ENCODE measurements at regions not wholly inside any gene's neighbourhood (a gene's known extent, or its start where the extent isn't known, plus 50 kb on each side); places are given as distances from the start of the nearest gene placed in this dataset.

DNA sequence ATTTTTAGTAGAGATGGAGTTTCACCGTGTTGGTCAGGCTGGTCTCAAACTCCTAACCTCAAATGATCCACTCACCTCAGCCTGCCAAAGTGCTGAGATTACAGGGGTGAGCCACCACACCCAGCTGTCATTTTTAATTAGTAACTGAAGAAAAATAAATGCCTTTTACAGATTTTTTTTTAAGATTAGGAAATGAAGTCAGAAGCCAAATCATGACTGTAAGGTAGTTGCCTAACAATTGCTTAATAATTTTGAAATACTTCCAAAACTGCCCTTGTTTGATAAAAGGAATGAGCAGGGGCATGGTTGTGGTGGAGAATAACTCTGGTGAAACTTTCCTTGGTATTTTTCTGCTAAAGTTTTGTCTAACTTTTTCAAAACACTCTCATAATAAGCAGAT is 98.9 kb upstream of the SLC5A12 start:
- H3K36me3 ChIP-seq = no peaks in the 10 kb centered on the region
- H3K9me3 ChIP-seq = peaks cover 2 to 66% (median 33%) of the 10 kb centered on the region in 8 donors
- TF ChIP-seq, protein P1, sequence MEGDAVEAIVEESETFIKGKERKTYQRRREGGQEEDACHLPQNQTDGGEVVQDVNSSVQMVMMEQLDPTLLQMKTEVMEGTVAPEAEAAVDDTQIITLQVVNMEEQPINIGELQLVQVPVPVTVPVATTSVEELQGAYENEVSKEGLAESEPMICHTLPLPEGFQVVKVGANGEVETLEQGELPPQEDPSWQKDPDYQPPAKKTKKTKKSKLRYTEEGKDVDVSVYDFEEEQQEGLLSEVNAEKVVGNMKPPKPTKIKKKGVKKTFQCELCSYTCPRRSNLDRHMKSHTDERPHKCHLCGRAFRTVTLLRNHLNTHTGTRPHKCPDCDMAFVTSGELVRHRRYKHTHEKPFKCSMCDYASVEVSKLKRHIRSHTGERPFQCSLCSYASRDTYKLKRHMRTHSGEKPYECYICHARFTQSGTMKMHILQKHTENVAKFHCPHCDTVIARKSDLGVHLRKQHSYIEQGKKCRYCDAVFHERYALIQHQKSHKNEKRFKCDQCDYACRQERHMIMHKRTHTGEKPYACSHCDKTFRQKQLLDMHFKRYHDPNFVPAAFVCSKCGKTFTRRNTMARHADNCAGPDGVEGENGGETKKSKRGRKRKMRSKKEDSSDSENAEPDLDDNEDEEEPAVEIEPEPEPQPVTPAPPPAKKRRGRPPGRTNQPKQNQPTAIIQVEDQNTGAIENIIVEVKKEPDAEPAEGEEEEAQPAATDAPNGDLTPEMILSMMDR (IDR thresholded peaks at IDR 0.05 in 8 of 11, conservative IDR thresholded peaks at IDR 0.05 in 3 of 11) = no peak
- no peak for TF ChIP-seq POLR2A (IDR thresholded peaks at IDR 0.05)
- no peak for TF ChIP-seq POLR2AphosphoS5 (IDR thresholded peaks at IDR 0.05)
- DNase-seq = no peak
- no peak overlapping the region for H3K27ac ChIP-seq
- 76 to 96% (median 86%) methylated on average over 1 of the region's 1 CpG for WGBS, 5 donors
- H3K4me3 ChIP-seq = no peak overlapping the region
- intact Hi-C loops (cut with DNase I; ENCODE audit: low total_unique reads) = no loop called here
- no peaks in the 10 kb centered on the region for H3K27me3 ChIP-seq (replicated peaks in 1 of 7)
- no peaks in the 10 kb centered on the region for H3K4me1 ChIP-seq

DNA sequence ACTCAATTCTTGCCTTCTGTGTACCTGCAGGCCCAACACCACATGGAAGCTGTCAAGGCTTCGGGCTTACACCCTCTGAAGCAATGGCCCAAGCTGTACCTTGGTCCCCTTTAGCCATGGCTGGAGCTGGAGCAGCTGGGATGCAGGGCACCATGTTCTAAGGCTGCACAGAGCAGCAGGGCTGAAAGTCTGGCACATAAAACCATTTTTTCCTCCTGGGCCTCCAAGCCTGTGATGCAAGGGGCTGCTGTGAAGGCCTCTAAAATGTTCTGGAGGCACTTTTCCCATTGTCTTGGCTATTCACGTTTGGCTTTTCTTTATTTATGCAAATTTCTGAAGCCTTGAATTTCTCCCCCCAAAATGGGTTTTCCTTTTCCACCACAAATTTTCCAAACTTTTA is 102.1 kb upstream of the SLC5A12 start:
- TF ChIP-seq, protein P1 (IDR thresholded peaks at IDR 0.05 in 8 of 11, conservative IDR thresholded peaks at IDR 0.05 in 3 of 11) = no peak
- no peak for TF ChIP-seq POLR2A (IDR thresholded peaks at IDR 0.05)
- TF ChIP-seq POLR2AphosphoS5 (IDR thresholded peaks at IDR 0.05) = no peak
- no peaks in the 10 kb centered on the region for H3K36me3 ChIP-seq
- 71 to 82% (median 77%) methylated on average over 2 of the region's 2 CpGs for WGBS, 5 donors
- H3K4me1 ChIP-seq = no peaks in the 10 kb centered on the region
- H3K27me3 ChIP-seq (replicated peaks in 1 of 7) = no peaks in the 10 kb centered on the region
- peaks cover 2 to 61% (median 33%) of the 10 kb centered on the region in 8 donors for H3K9me3 ChIP-seq
- DNase-seq = no peak
- no peak overlapping the region for H3K27ac ChIP-seq
- no peak overlapping the region for H3K4me3 ChIP-seq
- intact Hi-C loops (cut with DNase I; ENCODE audit: low total_unique reads) = no loop called here

DNA sequence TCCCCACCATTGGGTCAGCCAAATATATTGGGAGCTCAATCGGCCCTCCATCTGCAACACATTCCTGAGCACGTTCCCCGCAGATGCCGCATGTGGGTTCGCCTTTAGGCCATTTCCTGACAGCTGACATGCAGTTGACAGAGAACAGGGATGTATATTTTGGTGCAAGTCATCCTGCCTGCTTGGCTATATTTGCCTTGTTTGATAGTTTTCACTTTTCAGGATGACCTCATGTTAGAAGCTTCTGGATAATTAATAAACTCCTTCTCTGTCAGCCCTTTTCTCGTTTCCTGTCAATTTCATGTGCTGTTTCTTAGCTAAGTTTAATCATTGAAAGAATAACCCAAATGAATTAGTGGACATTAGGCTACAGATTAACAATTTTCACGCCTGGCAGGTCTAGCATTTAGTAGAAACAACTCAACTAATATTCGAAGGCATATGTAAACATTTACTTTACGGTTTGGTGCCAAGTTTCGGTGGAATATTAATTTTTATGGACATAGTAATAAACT is 105.8 kb upstream of the SLC5A12 start:
- Histone ChIP-seq H3K9me3 (peaks cover 2 to 38% (median 25%) of the 10 kb centered on the region in 8 donors), H3K4me1 (no peaks in the 10 kb centered on the region), H3K27ac (no peak overlapping the region), H3K36me3 (no peaks in the 10 kb centered on the region), H3K4me3 (no peak overlapping the region), H3K27me3 (replicated peaks in 1 of 7) (no peaks in the 10 kb centered on the region)
- intact Hi-C loops (cut with DNase I; ENCODE audit: low total_unique reads) = no loop called here
- TF ChIP-seq POLR2A (IDR thresholded peaks at IDR 0.05) = no peak
- TF ChIP-seq, protein P1 (IDR thresholded peaks at IDR 0.05 in 8 of 11, conservative IDR thresholded peaks at IDR 0.05 in 3 of 11) = no peak
- TF ChIP-seq POLR2AphosphoS5 (IDR thresholded peaks at IDR 0.05) = no peak
- WGBS, 5 donors = 75 to 87% (median 79%) methylated on average over 10 of the region's 10 CpGs
- no peak for DNase-seq

DNA sequence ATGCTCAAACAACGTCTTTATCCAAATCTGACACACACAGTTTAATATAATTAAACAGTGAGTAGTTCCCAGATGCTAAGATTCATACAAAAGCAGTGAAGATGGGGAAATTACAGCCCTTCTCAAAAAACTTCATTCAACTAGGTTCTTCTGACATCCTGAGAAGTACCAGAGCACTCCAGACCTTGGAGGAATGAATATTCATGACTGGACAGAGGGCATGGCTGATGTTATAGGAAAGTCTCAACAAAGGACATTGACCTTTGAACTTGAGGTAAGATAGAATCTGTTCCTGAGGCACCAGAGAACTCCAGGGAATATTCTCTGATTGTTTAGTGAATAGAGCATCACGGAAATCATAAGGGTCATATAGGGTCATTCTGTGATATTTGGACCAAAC is 106.4 kb upstream of the SLC5A12 start:
- intact Hi-C loops (cut with DNase I; ENCODE audit: low total_unique reads) = no loop called here
- 46 to 82% (median 62%) methylated on average over 2 of the region's 2 CpGs for WGBS, 5 donors
- no peak for TF ChIP-seq POLR2A (IDR thresholded peaks at IDR 0.05)
- no peak for DNase-seq
- Histone ChIP-seq H3K36me3 (no peaks in the 10 kb centered on the region), H3K4me3 (no peak overlapping the region), H3K4me1 (no peaks in the 10 kb centered on the region), H3K9me3 (peaks cover 2 to 31% (median 19%) of the 10 kb centered on the region in 8 donors), H3K27me3 (replicated peaks in 1 of 7) (no peaks in the 10 kb centered on the region), H3K27ac (no peak overlapping the region)

DNA sequence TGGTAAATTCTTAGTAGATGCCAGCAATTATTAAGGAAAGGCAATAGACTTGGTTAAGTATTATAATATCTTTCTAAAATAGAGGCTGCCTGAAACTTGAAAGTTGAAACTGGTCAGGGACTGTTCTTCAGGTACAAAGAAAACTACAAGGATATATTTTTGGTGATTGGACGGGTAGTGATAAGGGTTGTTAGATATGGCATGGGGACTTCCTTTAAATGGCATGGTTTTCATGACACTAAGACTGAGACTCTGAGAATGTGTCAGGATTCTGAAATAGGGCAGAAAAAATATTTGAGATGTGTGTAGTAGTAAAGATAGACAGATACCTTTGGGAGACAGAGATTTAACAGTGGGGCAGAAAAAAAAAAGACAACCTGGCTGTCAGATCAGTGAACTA is 108.4 kb upstream of the SLC5A12 start:
- WGBS, 5 donors = 75 to 90% (median 76%) methylated on average over 1 of the region's 1 CpG
- H3K4me3 ChIP-seq = no peak overlapping the region
- H3K36me3 ChIP-seq = no peaks in the 10 kb centered on the region
- no peak overlapping the region for H3K27ac ChIP-seq
- peaks cover 0 to 12% (median under 1%) of the 10 kb centered on the region in 8 donors for H3K9me3 ChIP-seq
- H3K27me3 ChIP-seq (replicated peaks in 1 of 7) = no peaks in the 10 kb centered on the region
- intact Hi-C loops (cut with DNase I; ENCODE audit: low total_unique reads) = no loop called here
- H3K4me1 ChIP-seq = no peaks in the 10 kb centered on the region
- no peak for TF ChIP-seq POLR2AphosphoS5 (IDR thresholded peaks at IDR 0.05)
- TF ChIP-seq, protein P1 (IDR thresholded peaks at IDR 0.05 in 8 of 11, conservative IDR thresholded peaks at IDR 0.05 in 3 of 11) = no peak
- no peak for TF ChIP-seq POLR2A (IDR thresholded peaks at IDR 0.05)
- no peak for DNase-seq

All from spleen (tissue), 11 donors.